ENCODE measurements at regions not wholly inside any gene's neighbourhood (a gene's known extent, or its start where the extent isn't known, plus 50 kb on each side); places are given as distances from the start of the nearest gene placed in this dataset.

DNA sequence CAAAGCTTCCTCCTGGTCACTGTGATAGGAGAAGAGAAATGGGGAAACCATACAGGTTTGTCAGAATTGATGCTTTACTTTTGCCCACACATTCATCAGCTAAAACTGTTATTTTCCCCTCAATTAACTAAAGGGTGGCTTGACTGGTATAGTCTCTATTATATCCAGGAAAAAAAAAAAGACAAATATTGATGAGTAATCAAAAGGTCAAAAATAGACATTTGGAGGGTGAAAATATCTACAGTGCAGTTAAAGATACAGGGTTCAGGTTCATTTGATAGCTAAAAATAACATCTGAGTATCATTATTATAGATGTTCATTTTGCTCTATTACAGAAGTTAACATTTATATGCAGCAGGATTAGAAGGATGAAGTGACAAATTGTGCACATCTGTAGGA lies 577.6 kb upstream of the FAM98A start (continued):
- no peak for TF ChIP-seq E2F8 (IDR thresholded peaks at IDR 0.05; ENCODE audit: low read depth, partially characterized antibody)
- no peak for TF ChIP-seq CBX5 (IDR thresholded peaks at IDR 0.05; ENCODE audit: low read depth)
- no peak for TF ChIP-seq EGR1 (IDR thresholded peaks at IDR 0.05; ENCODE audit: borderline replicate concordance in 1 of 2, low read depth in 2 of 2, low read length in 2 of 2)
- no peak for TF ChIP-seq ATF3 (IDR thresholded peaks at IDR 0.05; ENCODE audit: borderline replicate concordance, extremely low read depth, low read depth, low read length)
- no peak for TF ChIP-seq ZBTB11 (CRISPR knock-in tag; IDR thresholded peaks at IDR 0.05)
- no peak for TF ChIP-seq WRNIP1 (IDR thresholded peaks at IDR 0.05; ENCODE audit: borderline replicate concordance, low read depth, low read length)

Data from GM12878 (cell line).